GM18909 (cell line): ENCODE measurements at regions not wholly inside any gene's neighbourhood (a gene's known extent, or its start where the extent isn't known, plus 50 kb on each side); places are given as distances from the start of the nearest gene placed in this dataset.

Experiments used
- ATAC-seq: cut with Tn5 transposase; IDR thresholded peaks from one replicate; pipeline ENCODE4 v1.9.1; 2021; ENCODE audit warnings: mild to moderate bottlenecking; ENCODE audit not compliant: unreplicated experiment, poor library complexity

DNA sequence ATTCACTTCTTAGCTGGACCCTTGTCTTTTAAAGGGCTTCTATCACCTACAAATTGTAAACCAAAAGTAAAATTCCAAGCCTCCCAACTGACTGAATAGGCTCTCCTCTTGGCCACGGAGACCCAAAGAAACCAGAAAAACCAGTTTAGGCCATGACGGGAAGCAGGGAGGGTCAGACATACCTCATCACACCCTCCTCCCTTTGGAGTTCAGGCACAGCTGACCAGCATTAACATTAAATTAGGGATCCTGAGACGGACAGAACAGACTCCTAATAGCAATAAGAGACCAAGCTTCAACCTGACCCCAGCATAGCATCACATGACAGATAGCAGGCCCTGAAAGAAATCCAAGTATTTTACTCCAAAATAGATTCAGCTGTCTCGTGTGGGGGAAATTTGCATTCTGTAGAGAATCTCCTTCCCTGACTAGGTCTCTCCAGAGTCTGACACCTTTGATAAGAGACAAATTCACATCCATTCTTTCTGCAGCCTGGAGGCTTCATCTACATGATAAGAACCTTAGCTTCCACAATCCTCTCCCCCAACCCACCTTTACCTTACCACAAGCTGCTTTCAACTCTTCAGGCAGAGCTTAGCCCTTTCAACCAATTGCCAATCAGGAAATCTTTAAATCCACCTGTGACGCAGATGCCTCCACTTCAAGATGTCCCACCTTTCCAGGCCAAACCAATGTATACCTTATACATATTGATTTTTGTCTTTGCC lies 177.1 kb upstream of the RAB4A start:
- ATAC-seq, result no peak

DNA sequence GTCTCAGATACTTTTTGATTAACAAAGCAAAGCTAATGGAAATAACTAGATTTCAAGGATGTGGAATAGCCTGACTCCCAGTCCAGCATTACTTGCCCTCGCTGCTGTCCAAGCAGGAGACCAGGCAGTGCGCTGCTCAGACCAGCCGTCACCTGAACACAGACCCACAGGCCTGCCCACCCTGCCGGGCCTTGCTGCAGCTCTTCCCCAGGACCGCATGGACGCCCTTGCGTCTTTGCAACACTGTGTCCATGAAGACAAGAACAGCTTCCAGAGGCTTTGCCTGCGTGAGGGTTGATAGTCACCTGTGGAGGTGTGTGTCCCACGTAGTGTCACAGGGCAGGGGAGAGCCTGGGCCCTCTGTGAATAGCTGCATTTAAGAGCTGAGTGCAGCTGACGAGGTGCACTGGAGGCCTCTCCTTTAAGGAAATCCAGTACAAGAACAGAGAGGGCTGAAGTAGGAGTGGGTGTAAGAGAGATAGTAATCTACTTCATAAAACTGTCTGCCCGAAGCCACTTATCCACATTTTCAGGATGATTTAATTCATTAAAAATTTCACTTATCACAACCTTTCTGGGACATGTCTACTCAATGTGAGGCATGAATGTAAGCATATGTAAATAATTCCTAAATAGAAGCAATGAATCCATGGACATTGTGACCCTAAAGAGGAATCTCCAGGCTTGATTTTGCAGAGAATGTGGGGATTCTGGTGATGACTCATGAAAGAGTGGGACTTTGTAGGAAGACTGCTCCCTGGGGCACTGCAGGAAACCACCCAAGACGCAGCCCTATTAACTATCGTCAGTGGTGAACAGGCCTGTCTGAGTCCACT lies 176.2 kb upstream of the RAB4A start:
- ATAC-seq, result no peak

DNA sequence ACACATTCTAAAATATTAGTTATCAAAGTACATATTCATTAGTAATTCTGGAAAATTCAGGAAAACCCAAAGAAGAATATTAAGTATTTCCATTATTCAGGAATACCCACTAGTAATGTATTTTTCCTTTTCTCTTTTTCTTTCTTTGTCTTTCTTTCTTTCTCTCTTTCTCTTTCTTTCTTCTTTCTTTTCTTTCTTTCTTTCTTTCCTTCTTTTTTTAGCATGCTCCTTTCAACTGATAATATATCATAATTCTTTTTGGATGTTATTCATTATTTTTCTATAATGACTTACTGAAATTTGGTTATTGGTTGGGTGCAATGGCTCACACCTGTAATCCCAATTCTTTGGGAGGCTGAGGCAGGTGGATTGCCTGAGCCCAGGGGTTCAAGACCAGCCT lies 175.6 kb upstream of the RAB4A start:
- no peak for ATAC-seq

DNA sequence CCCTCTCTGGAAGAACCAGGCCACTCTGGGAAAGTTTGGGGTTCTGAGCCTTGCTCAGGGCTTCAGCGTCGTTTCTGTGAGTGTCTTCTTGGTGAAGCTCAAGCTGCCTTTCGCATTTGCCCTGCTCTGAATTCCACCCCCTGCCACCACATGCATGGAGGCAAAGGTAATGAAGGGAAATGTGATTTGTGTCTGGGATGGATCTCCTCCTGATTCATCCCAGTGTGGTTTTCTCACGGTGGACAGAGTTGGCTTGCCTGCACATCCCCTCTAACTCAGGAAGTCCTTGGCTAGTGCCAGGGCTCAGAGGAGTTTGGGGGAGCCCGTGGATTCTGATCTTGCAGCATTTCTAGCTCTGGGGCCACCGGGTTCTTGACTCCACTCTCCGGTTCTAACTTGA lies 173.6 kb upstream of the RAB4A start:
- ATAC-seq, result no peak

DNA sequence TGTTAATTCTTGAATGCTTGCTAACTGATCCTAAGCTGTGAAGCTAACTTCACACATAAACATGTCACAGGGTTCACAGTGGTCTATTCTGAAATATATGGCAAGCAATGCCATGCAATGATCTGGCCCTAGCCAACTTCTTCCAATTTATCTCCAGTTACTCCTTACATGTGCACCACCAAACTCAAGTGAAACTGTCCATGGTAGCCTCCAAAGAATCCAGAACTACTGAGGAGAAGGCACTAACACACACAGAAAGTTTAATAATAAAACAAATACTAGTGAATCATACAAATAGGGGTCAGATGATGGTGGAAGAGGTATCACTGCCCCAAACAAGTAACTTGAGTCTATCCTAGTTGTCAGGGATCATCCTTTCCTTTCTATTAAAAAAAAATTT lies 172.6 kb upstream of the RAB4A start:
- no peak for ATAC-seq

DNA sequence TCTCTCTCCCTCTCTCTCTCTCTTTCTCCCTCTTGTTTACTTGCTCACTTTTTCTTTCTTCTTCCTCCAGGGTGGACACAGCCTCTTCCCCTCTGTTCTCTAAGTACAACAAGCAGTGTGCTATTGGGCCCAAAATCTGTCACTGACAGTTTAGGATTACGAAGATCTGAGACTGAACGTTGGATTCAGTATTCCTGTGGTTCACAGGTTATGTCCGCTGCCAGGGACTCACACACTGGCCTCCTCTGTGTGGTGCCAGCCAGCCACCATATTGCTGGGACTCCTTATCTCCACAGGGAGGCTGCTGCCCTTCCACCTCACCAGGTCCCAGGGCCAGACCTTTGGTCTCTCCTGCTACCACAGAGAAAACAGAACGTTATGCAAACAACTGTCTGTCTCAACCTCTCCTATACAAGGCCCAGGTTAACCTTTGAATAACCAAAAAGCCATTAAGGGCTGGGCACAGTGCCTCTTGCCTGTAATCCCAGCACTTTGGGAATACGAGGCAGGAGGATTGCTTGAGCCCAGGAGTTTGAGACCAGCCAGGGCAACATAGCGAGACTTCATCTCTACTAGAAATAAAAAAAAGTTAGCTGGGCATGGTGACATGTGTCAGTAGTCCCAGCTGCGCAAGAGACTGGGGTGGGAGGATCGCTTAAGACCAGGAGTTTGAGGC lies 171.9 kb upstream of the RAB4A start:
- no peak for ATAC-seq

DNA sequence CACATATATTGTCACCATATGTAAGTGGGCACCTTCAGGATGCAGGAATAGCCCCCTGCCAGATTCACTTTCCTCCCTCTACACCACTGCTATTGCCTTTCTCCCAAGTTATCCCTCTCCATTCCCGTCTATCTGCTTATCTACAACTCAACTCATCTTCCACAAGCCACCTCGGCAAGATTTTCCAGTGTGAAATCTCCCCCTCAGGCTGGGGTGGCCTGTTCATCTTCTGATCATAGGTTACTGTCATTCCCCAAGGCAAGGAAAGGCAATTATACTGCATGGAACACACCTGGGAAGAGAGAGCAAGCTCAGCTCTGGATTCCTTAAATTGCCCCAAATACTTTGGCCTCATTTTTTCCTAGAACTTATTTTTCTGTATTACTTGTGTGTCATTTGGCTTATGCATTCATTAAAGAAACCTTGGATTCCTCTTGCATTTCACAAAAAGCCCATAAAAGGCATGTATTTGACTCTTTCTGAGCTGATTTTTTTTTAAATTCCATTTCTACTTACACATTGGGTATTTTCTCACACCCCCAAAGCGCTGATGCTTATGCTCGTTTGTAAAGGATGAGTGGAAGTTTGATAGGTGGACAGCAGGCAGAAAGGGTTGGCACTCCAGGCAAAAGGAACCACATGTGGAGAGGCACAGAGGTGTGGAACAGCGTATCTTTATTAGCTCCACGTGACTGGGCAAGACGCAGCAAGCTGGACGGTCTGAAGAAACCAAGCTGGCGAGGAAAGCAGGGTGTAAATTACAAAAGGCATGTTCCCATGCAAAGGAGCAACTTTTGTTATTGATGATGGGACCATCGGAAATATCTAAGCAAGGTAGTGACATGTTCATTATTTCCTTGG lies 169.7 kb upstream of the RAB4A start:
- no peak for ATAC-seq

DNA sequence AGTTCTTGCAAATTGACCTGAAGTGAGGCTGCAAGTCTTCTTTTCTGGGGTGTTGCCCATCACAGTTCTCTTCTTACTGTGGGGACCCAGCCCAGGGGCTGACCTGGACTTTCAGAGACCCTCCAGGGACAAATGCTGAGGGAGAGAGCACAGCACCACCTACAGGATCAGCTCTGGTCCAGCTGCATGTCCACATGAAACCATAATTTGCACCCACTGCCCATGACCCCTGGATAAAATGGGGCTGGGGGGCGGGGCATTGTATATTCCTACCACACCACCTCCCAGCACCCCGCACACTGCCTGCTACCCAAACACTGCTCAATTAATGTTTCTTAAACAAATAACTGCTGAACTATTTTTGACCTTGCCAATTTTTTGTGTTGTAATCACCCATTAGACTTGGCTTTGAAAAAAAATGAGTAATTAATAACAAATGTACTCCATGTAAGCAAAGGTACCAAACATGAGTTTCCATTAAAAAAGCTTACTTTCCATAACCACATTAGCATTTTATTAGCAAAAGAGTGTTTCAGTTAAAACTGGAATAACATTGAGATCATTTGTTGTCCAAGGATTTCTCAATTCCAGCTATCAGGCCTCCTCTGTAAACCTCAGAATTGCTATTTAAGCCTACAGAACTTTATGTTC lies 168.0 kb upstream of the RAB4A start:
- ATAC-seq, result no peak

DNA sequence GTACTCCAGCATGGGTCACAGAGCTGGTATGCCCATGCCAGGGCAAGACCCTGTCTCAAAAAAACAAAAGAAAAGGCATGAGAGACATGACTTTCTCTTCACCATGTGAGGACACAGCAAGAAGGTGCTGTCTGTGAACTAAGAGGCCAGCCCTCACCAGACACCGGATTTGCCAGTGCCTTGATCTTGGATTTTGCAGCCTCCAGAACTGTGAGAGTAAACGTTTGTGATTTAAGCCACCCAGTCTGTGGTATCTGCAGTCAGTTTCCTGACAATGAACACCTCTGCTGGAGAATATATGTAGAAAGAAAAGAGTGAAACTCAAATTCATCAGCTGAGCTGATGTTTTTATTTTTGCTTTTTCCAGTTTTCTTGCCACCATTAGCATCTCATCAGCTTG lies 166.3 kb upstream of the RAB4A start:
- no peak for ATAC-seq

DNA sequence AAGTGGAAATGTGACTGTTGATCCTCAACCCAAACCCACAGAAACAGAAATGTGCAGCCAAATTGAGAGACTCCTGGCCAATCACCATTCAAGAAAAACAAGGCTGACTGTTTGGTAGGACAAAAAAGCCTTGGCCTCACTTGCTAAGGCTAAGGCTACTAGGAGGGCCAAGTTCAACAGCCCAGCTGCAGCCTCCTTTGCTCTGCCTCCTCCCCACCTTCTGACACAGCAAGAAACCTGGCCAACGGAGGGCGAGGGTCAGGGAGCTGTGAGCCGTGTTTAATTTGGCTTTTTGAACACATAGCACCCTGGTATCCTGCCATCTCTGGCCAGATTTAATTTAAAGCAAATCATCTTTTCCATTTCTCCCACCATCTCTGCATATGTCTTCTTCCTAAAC lies 165.8 kb upstream of the RAB4A start:
- ATAC-seq, result no peak

DNA sequence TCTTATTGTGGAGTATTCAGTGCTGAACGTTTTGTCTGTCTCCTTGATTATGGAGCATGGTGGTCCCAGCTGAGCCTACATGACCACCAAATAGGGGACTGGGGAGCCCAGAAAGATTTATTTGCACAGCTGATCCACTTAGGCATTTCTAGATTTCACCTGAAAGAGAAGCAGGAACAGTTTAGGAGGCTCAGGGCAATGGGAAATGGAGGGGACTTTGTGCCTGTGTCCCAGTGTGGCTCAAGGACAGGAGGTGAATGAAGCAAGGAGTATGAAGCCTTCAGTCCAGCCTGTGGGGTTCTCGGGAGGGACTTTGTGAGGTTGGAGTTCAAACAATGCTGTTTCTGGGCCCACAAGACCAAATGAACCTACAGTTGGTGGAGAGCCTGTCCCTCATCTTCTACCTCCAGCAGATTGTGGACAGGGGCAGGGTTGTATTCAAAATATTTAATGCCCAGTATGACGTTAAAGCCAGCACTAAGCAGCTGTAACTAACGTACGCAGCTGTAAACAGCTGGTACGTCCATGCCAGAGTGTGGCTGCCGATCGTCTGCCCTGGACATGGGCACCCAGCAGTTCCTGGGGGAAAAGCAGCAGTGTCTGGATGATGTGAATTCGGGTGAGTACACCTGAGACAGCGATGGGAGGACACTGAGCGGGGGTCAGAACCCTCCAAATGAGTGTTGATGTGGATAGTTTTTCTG lies 164.9 kb upstream of the RAB4A start:
- ATAC-seq, result no peak

DNA sequence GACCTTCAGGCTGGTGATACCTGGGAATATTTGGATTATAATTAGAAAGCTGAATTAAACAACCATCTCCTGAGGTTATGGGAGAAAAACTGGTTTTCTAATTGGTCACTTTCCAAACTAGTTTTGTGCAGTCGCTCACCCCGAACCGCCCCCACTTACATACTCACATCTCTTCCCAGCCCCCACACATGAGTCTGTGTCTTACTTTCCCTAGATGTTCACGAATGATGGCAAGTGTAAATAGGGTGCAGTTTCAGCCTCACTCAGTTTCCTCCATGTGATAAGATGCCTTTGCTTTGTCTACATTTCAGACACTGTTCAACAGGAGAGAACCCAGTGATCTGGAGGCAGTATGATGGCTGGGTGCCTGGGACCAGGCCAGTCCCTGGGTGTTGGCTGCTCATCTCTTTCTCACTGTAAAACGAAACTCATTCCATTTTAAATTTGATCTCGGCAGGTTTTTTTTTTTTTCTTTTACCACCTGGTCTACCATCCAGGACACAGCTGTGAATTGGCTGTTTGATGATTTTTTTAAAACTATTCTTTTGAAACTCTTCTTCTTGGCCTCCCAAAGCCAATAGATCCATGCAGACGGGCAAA lies 164.3 kb upstream of the RAB4A start:
- no peak for ATAC-seq

DNA sequence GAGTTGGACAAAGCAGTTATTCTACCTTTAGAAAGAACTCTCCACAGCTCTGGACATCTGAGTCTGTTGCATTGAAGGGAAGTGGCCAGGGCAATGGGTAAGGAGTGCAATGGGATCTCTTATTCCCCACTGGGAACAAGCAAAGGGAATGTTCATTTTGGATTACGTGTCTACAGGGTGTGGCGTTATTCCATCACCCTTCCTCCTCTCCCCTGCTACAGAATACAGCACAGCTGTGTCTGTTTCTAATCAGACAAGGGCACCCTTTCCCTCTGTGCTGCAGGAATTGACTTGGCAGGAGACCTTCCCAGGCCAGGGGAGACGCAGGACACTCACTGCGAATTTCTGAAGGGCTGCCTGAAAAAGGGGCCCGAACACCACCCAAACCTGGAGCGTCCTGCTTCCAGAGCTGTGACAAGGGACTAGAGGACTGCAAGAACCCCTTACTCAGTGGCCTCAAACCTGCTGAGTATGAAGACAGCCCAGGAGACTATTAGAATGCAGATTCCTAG lies 163.6 kb upstream of the RAB4A start:
- no peak for ATAC-seq

DNA sequence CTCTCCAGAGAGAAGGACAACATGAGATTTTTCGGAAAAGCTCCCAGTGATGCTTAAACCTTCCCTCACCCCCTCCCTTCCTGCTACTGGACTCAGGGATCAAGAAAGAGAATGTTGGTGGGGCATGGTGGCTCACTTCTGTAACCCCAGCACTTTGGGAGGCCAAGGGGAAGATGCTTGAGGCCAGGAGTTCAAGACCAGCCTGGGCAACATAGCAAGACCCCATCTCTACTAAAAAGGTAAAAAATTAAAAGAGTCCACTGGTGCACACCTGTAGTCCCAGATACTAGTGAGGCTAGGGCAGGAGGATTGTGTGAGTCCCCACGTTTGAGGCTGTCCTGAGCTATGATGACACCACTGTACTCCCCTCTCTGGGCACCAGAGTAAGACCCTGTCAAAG lies 162.9 kb upstream of the RAB4A start:
- no peak for ATAC-seq

DNA sequence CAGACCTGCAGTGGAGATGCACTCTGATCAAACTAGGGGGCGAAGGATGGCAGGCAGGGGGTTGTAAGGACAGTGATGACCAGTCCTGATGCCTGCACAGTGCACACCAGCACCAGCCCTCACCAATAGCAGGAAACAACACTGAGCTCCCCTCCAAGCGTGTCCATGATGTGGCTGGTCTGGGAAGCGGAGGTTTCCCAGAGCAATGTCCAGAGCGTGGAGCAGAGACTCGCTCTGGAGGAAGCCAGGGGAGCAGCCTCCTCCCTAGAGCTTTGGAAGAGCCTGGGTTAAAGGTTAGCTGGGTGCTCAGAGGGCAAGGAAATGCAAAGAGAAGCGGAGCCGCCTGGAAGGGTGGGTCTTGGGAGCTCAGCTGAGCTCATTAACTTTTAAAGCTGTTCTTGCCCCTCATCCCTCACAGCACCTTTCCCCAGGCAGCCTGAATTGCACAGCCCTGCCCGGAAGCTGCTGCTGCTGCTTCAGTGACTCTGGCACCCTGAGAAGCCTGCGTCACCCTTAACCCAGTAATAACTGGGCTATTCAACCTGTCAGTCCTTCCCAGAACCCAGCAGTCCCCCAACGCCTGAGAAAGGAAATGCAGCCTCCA lies 162.2 kb upstream of the RAB4A start:
- ATAC-seq, result no peak

DNA sequence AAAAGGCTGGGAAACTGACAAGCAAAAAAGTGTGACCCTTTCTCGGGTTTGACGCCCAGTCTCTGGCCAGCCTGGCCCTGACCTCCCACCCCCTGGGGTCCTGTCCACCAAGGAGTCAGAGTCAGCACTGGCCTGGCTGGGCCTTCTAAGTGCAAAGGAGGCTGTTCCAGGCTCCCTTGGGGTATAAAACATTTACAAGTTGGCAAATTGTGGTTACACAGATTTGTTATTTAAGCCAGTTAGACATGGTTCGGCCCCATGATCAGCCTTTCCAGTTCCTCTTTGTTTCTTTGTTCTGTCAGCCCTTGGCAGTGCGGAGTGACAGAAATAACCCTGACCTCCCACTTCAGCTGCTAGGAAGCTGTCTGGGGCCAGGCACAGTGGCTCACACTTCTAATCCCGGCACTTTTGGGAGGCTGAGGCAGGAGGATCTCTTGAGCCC lies 161.6 kb upstream of the RAB4A start:
- no peak for ATAC-seq

DNA sequence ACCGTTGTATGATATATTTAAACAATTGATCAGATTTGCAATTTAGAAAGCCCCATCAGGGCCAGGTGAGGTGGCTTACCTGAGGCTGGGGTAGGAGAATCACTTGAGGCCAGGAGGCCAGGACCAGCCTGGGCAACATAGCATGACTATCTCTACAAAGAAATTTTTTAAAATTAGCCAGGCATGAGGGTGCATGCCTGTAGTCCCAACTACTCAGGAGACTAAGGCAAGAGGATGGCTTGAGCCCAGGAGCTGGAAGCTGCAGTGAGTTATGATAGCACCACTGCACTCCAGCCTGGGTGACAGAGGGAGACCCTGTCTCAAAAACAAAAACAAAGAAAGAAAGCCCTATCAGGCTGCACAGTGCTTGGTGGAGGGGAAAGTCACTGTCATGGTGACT lies 159.9 kb upstream of the RAB4A start:
- no peak for ATAC-seq

DNA sequence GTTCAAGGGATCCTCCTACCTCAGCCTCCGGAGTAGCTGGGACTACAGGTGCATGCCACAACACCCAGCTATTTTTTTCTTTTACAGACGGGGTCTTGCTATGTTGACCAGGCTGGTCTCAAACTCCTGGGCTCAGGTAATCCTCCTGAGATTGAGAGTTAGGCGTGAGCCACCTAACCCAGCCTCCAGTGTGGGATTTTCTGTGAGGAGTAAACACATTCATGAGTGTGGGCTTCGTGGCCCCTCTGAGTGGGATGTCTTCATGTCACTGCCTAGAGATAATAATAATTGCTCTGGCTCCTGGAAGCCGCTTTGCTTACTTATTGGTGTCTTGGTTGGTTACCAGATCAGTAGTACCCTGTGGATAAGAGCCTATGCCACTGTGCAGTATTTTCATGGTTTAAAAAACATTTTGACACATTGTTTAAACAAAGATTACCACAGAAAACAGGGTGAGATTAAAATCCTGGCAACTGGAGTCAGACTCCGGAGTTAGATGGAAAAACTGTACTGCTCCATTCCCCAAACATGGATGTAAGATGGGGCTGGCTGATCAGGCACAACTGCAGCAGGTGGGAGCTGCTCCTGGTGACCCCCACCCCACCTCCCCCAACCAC lies 159.1 kb upstream of the RAB4A start:
- no peak for ATAC-seq
